K562 (cell line): ENCODE measurements at regions not wholly inside any gene's neighbourhood (a gene's known extent, or its start where the extent isn't known, plus 50 kb on each side); places are given as distances from the start of the nearest gene placed in this dataset.

Experiments used
- ELK1 ChIP-seq: sonication (generic); formaldehyde crosslinking; IDR thresholded peaks from 2 replicates; pipeline ENCODE4 v1.8.1; 2022; ENCODE audit warnings: missing genetic modification reagents
- EZH2 ChIP-seq: IDR thresholded peaks from 2 replicates; pipeline ENCODE4 v1.6.1; 2012; ENCODE audit warnings: low read depth, mild to moderate bottlenecking, inconsistent platforms, low read length, borderline replicate concordance
- GATA2 ChIP-seq: sonication (generic); formaldehyde crosslinking; IDR thresholded peaks from 2 replicates; pipeline ENCODE4 v1.4.0; 2020; ENCODE audit warnings: mild to moderate bottlenecking, missing genetic modification reagents
- MAFK ChIP-seq: IDR thresholded peaks from 2 replicates; pipeline ENCODE4 v1.6.1; 2011; ENCODE audit warnings: low read length, improper control_type of control experiment
- RAD21 ChIP-seq, 2 experiments: fragments of 250-450 bp in 1 of 2; fragments of 450-650 bp in 1 of 2; sonication (Bioruptor Pico) in 1 of 2; formaldehyde crosslinking in 1 of 2; IDR thresholded peaks in 1 of 2; conservative IDR thresholded peaks in 1 of 2; 2 replicates each; pipeline versions ENCODE4 v1.4.0 to v1.8.0; 2020 to 2022; ENCODE audit warnings: mild to moderate bottlenecking in 2 of 2, moderate library complexity in 1 of 2
- RNF2 ChIP-seq: sonication (generic); IDR thresholded peaks from 2 replicates; pipeline ENCODE4 v1.6.1; 2016
- SMAD3 ChIP-seq: fragments of 450-650 bp; formaldehyde crosslinking; conservative IDR thresholded peaks from 2 replicates; pipeline ENCODE4 v1.4.0; 2020; ENCODE audit warnings: mild to moderate bottlenecking
- SMARCC2 ChIP-seq: fragments of 450-650 bp; IDR thresholded peaks from 2 replicates; pipeline ENCODE4 v1.6.1; 2017; ENCODE audit warnings: antibody characterized with exemption, moderate library complexity, mild to moderate bottlenecking, low read depth
- ZMIZ1 ChIP-seq, 2 experiments: fragments of 150-350 bp in 1 of 2; IDR thresholded peaks; 2 replicates each; pipeline ENCODE4 v1.6.1; 2012 to 2016; ENCODE audit warnings: low read depth in 2 of 2, low read length in 2 of 2, mild to moderate bottlenecking in 1 of 2, moderate library complexity in 1 of 2
- ZNF311 ChIP-seq: fragments of 250-450 bp; sonication (Bioruptor Pico); IDR thresholded peaks from 2 replicates; pipeline ENCODE4 v1.4.0; 2020; ENCODE audit warnings: mild to moderate bottlenecking, moderate library complexity
- ZNF76 ChIP-seq: fragments of 250-450 bp; sonication (Bioruptor Pico); IDR thresholded peaks from 2 replicates; pipeline ENCODE4 v1.4.0; 2020; ENCODE audit warnings: mild to moderate bottlenecking, moderate library complexity, borderline replicate concordance

GRCh38 chr6:14555804-14556203 is 438.2 kb downstream of the CD83 start:
- TF ChIP-seq SMAD3 (no peak), GATA2 (CRISPR knock-in tag) (no peak), ZMIZ1 (IDR thresholded peaks at IDR 0.05; ENCODE audit: low read depth in 2 of 2, low read length in 2 of 2) (no peak), ELK1 (no peak), ZNF76 (no peak), MAFK (no peak), RAD21 (CRISPR knock-in tag; conservative IDR thresholded peaks at IDR 0.05 in 1 of 2, IDR thresholded peaks at IDR 0.05 in 1 of 2) (no peak), SMARCC2 (no peak), RNF2 (no peak), ZNF311 (CRISPR knock-in tag) (no peak), EZH2 (no peak)
